IMR-90 (cell line): ENCODE measurements at regions not wholly inside any gene's neighbourhood (a gene's known extent, or its start where the extent isn't known, plus 50 kb on each side); places are given as distances from the start of the nearest gene placed in this dataset.

Experiments
- ATAC-seq: fragments of 200-7000 bp; cut with Tn5 transposase; 2 replicates; pipeline ENCODE4 v1.9.1; 2020; ENCODE audit warnings: low read depth, mild to moderate bottlenecking, moderate library complexity
- BruUV-seq: library from RNA; stranded (reverse); fragments of 400-500 nt; replicated peaks from 2 replicates; lab custom pipeline; 2021; lab: Mats Ljungman, UMichigan
- CTCF ChIA-PET: fragments of 300-600 bp; formaldehyde crosslinking; extraction: SDS; loops from one replicate; lab custom pipeline; 2021; ENCODE audit warnings: antibody characterized with exemption; lab: Yijun Ruan, JAX
- POLR2A ChIA-PET: fragments of 300-600 bp; sonication (Branson Sonifier 250); formaldehyde crosslinking; loops from one replicate; lab custom pipeline; 2022; ENCODE audit warnings: antibody characterized with exemption; ENCODE audit not compliant: unreplicated experiment; lab: Charles Lee
- DNase-seq: peaks from one replicate; pipeline ENCODE4 v3.0.0; 2013
- H2AFZ ChIP-seq: replicated peaks from 2 replicates; pipeline ENCODE3; 2013; ENCODE audit warnings: low read length, mild to moderate bottlenecking; ENCODE audit not compliant: poor library complexity
- H2AK5ac ChIP-seq: 2 replicates; pipeline ENCODE4 v1.6.1; 2013; ENCODE audit warnings: low read depth, low read length, inconsistent platforms
- H2AK9ac ChIP-seq: replicated peaks from 2 replicates; pipeline ENCODE3; 2013; ENCODE audit warnings: mild to moderate bottlenecking, low read depth, low read length, moderate library complexity; ENCODE audit not compliant: poor library complexity
- H2BK120ac ChIP-seq: 2 replicates; pipeline ENCODE4 v1.6.1; 2013; ENCODE audit warnings: low read depth, low read length, inconsistent platforms
- H2BK15ac ChIP-seq: 3 replicates; pipeline ENCODE4 v1.6.1; 2013; ENCODE audit warnings: low read depth, low read length, inconsistent platforms
- H2BK20ac ChIP-seq: 2 replicates; pipeline ENCODE4 v1.6.1; 2013; ENCODE audit warnings: low read depth, mild to moderate bottlenecking, inconsistent platforms, low read length, moderate library complexity
- H2BK5ac ChIP-seq: 2 replicates; pipeline ENCODE4 v1.6.1; 2013; ENCODE audit warnings: mild to moderate bottlenecking, low read depth, low read length, inconsistent platforms; ENCODE audit not compliant: poor library complexity, severe bottlenecking
- H3K14ac ChIP-seq: replicated peaks from 2 replicates; pipeline ENCODE4 v1.6.1; 2013; ENCODE audit warnings: low read depth, low read length, inconsistent platforms
- H3K18ac ChIP-seq: 2 replicates; pipeline ENCODE4 v1.6.1; 2013; ENCODE audit warnings: low read depth, low read length, control low read depth
- H3K23ac ChIP-seq: 2 replicates; pipeline ENCODE4 v1.6.1; 2013; ENCODE audit warnings: low read depth, low read length, inconsistent platforms
- H3K27ac ChIP-seq: 2 replicates; pipeline ENCODE4 v1.5.1; 2013; ENCODE audit warnings: mild to moderate bottlenecking, control low read depth, low read length; ENCODE audit not compliant: insufficient read depth
- H3K27me3 ChIP-seq: 2 replicates; pipeline ENCODE4 v1.6.1; 2013; ENCODE audit warnings: low read length; ENCODE audit not compliant: control insufficient read depth, insufficient read depth
- H3K36me3 ChIP-seq: 2 replicates; pipeline ENCODE4 v1.6.1; 2013; ENCODE audit warnings: low read length, mixed read lengths; ENCODE audit not compliant: control insufficient read depth, insufficient read depth
- H3K4ac ChIP-seq: 2 replicates; pipeline ENCODE4 v1.6.1; 2013; ENCODE audit warnings: low read depth, low read length, inconsistent platforms
- H3K4me1 ChIP-seq: 2 replicates; pipeline ENCODE4 v1.6.1; 2013; ENCODE audit warnings: low read length, mixed read lengths; ENCODE audit not compliant: control insufficient read depth, insufficient read depth
- H3K4me2 ChIP-seq: 2 replicates; pipeline ENCODE4 v1.6.1; 2013; ENCODE audit warnings: low read depth, mild to moderate bottlenecking, control low read depth, low read length, moderate library complexity
- H3K4me3 ChIP-seq: 2 replicates; pipeline ENCODE4 v1.5.1; 2013; ENCODE audit warnings: low read depth, mild to moderate bottlenecking, control low read depth, low read length, moderate library complexity; ENCODE audit not compliant: insufficient read depth
- H3K56ac ChIP-seq: 2 replicates; pipeline ENCODE4 v1.6.1; 2013; ENCODE audit warnings: low read length, inconsistent platforms; ENCODE audit not compliant: insufficient read depth; ENCODE audit errors: extremely low read depth
- H3K79me1 ChIP-seq, 2 experiments: 2 replicates each; pipeline ENCODE4 v1.6.1; 2013; ENCODE audit warnings: low read length in 2 of 2, inconsistent platforms in 1 of 2, low read depth in 1 of 2
- H3K9ac ChIP-seq: 2 replicates; pipeline ENCODE4 v1.6.1; 2013; ENCODE audit warnings: low read depth, low read length, control low read depth
- H3K9me1 ChIP-seq: 2 replicates; pipeline ENCODE4 v1.6.1; 2013; ENCODE audit warnings: low read length, inconsistent platforms; ENCODE audit not compliant: insufficient read depth
- H3K9me3 ChIP-seq: 2 replicates; pipeline ENCODE4 v1.6.1; 2013; ENCODE audit warnings: low read length; ENCODE audit not compliant: control insufficient read depth, insufficient read depth
- H4K20me1 ChIP-seq: 2 replicates; pipeline ENCODE4 v1.6.1; 2013; ENCODE audit warnings: low read length, inconsistent platforms; ENCODE audit not compliant: insufficient read depth
- H4K5ac ChIP-seq: 2 replicates; pipeline ENCODE4 v1.6.1; 2013; ENCODE audit warnings: mild to moderate bottlenecking, low read depth, low read length, control low read depth
- H4K8ac ChIP-seq, 2 experiments: 2 replicates each; pipeline ENCODE4 v1.6.1; 2013; ENCODE audit warnings: low read depth in 2 of 2, low read length in 2 of 2, control low read depth in 1 of 2, inconsistent platforms in 1 of 2
- H4K91ac ChIP-seq: 2 replicates; pipeline ENCODE4 v1.6.1; 2013; ENCODE audit warnings: low read depth, low read length, inconsistent platforms; ENCODE audit not compliant: insufficient read depth
- BHLHE40 ChIP-seq: fragments of 150-350 bp; IDR thresholded peaks from 2 replicates; pipeline ENCODE4 v1.6.1; 2016; ENCODE audit warnings: mild to moderate bottlenecking, low read depth, low read length
- CEBPB ChIP-seq: IDR thresholded peaks from 2 replicates; pipeline ENCODE4 v1.6.1; 2012; ENCODE audit warnings: low read depth, low read length, improper control_type of control experiment
- CHD1 ChIP-seq: IDR thresholded peaks from 2 replicates; pipeline ENCODE4 v1.6.1; 2012; ENCODE audit warnings: low read depth, low read length, improper control_type of control experiment
- ELK1 ChIP-seq: fragments of 150-350 bp; IDR thresholded peaks from 2 replicates; pipeline ENCODE4 v1.6.1; 2016; ENCODE audit warnings: low read depth, mild to moderate bottlenecking, low read length, moderate library complexity, borderline replicate concordance
- FOS ChIP-seq: fragments of 150-350 bp; IDR thresholded peaks from 2 replicates; pipeline ENCODE4 v1.6.1; 2016; ENCODE audit warnings: low read depth, low read length
- MAFK ChIP-seq: IDR thresholded peaks from 2 replicates; pipeline ENCODE4 v1.6.1; 2012; ENCODE audit warnings: low read depth, low read length, improper control_type of control experiment
- MAZ ChIP-seq: IDR thresholded peaks from 2 replicates; pipeline ENCODE4 v1.6.1; 2012; ENCODE audit warnings: low read depth, mild to moderate bottlenecking, low read length, improper control_type of control experiment, moderate library complexity, borderline replicate concordance
- MXI1 ChIP-seq: IDR thresholded peaks from 2 replicates; pipeline ENCODE4 v1.6.1; 2012; ENCODE audit warnings: low read depth, mild to moderate bottlenecking, low read length, moderate library complexity, borderline replicate concordance
- NFE2L2 ChIP-seq: fragments of 150-350 bp; IDR thresholded peaks from 2 replicates; pipeline ENCODE4 v1.6.1; 2016; ENCODE audit warnings: low read depth, mild to moderate bottlenecking, low read length
- POLR2A ChIP-seq: IDR thresholded peaks from 2 replicates; pipeline ENCODE4 v1.6.1; 2012; ENCODE audit warnings: mild to moderate bottlenecking, low read depth, low read length
- RFX5 ChIP-seq: IDR thresholded peaks from 2 replicates; pipeline ENCODE4 v1.8.0; 2012; ENCODE audit warnings: low read depth, mild to moderate bottlenecking, low read length, moderate library complexity
- SMC3 ChIP-seq: fragments of 150-350 bp; IDR thresholded peaks from 2 replicates; pipeline ENCODE4 v1.6.1; 2016; ENCODE audit warnings: low read depth, mild to moderate bottlenecking, antibody characterized with exemption, low read length, moderate library complexity
- WGBS, 2 experiments: methylation state at CpG; one replicate each; pipeline versions ENCODE4 v1.1.5 to v1.1.7; 2013; ENCODE audit warnings: missing lambda C conversion rate in 2 of 2; ENCODE audit not compliant: insufficient read length in 1 of 2; ENCODE audit errors: extremely low coverage in 2 of 2; 5-methylcytosine and 5-hydroxymethylcytosine counted together
- dilution Hi-C: fragments of 300-500 bp; cut with HindIII; formaldehyde crosslinking; loops from one replicate; pipeline ENCODE4 v1.14.3; 2018; ENCODE audit warnings: low sequenced_read_pairs; ENCODE audit not compliant: unreplicated experiment
- in situ Hi-C: fragments of 300-500 bp; cut with MboI; formaldehyde crosslinking; loops from 3 replicates; pipeline ENCODE4 v1.14.3; 2019; ENCODE audit warnings: low sequenced_read_pairs, inconsistent platforms, mixed read lengths
- intact Hi-C: fragments of 100-400 bp; cut with micrococcal nuclease; formaldehyde crosslinking; loops from 2 replicates; pipeline ENCODE4 v1.10.0; 2022
- TF ChIP-seq, protein P1 (sequence below): conservative IDR thresholded peaks from 2 replicates; pipeline ENCODE4 v1.5.1; 2012; ENCODE audit warnings: mild to moderate bottlenecking, low read depth, low read length, improper control_type of control experiment

DNA sequence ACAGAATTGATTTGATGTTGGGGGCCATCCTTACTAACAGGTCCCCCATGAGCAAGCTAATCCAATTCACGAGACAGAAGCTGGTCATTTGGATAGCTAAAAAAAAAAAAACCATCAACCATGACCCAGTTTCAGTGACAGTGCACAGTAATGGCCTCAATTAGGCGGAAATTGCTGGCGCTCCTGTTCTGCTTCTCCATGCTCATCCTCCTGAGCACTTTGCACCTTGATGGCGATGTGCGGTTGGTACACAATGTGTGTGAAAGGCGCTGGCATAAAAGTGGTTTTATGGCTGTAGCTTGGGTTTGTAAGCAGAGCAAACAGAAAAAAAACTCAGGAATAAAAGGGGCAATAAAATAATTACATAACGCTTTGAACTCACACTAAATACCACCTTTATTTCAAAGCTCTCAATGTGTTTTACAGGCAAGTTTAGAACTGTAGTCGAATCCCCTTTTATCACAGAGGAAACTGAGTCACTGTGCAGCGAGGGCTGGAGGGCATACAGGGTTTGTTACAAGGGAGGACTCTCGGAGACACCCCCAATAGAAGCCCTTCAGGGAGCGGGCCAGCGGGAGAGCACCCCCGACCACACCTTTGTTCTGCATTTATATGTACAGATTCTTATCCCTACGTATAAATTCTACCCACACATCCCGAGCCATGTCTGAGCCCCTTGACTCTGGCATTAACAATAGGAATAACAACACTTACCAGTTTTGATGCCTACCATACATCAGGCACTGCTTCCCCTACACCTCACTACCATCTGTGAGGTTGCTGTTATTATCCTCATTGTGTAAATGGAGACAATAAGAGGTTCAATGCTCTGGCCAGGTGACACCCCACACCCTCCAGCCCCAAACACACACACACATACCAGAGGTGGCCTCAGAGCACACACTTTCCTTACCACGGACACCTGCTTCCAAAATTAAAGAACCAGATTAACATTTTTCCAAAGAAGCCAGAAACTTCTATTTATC, 213.5 kb upstream of the IRF2BP2 start:
- no peaks in the 10 kb centered on the region for H4K20me1 ChIP-seq
- no peak overlapping the region for H2AFZ ChIP-seq
- no peak overlapping the region for H4K8ac ChIP-seq
- no peak overlapping the region for H3K18ac ChIP-seq
- H3K27me3 ChIP-seq, result no peaks in the 10 kb centered on the region
- no peak overlapping the region for H4K5ac ChIP-seq
- no TSS peak for BruUV-seq
- no peaks in the 10 kb centered on the region for H3K79me1 ChIP-seq
- POLR2A ChIA-PET, result interaction anchor here (0.6 to 0.7 kb wide), 2 partner anchors 99 to 1854 kb away, joined by 5 to 8 read pairs; no protein-coding TSS in a partner anchor
- dilution Hi-C loops (no loop called here), in situ Hi-C loops (no loop called here), intact Hi-C loops (no loop called here)
- H2BK5ac ChIP-seq, result no peak overlapping the region
- H2AK9ac ChIP-seq, result no peak overlapping the region
- 0 out of 2 replicates have a peak overlapping the region, but pooled peaks have one; percentile 35 for H2AK5ac ChIP-seq
- peaks cover 8% of the 10 kb centered on the region; the same call in 1 of the 2 replicates for H3K4me1 ChIP-seq
- no peak for DNase-seq
- H2BK20ac ChIP-seq, result no peak overlapping the region
- no peak for TF ChIP-seq RFX5
- TF ChIP-seq SMC3, result no peak
- TF ChIP-seq, protein P1, sequence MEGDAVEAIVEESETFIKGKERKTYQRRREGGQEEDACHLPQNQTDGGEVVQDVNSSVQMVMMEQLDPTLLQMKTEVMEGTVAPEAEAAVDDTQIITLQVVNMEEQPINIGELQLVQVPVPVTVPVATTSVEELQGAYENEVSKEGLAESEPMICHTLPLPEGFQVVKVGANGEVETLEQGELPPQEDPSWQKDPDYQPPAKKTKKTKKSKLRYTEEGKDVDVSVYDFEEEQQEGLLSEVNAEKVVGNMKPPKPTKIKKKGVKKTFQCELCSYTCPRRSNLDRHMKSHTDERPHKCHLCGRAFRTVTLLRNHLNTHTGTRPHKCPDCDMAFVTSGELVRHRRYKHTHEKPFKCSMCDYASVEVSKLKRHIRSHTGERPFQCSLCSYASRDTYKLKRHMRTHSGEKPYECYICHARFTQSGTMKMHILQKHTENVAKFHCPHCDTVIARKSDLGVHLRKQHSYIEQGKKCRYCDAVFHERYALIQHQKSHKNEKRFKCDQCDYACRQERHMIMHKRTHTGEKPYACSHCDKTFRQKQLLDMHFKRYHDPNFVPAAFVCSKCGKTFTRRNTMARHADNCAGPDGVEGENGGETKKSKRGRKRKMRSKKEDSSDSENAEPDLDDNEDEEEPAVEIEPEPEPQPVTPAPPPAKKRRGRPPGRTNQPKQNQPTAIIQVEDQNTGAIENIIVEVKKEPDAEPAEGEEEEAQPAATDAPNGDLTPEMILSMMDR, result no peak
- TF ChIP-seq FOS, result no peak
- TF ChIP-seq NFE2L2, result no peak
- TF ChIP-seq POLR2A, result no peak
- no peak for TF ChIP-seq MAZ
- no peak for TF ChIP-seq CHD1
- no peak for TF ChIP-seq MAFK
- TF ChIP-seq MXI1, result no peak
- TF ChIP-seq BHLHE40, result no peak
- no peak for TF ChIP-seq ELK1
- TF ChIP-seq CEBPB, result no peak
- H3K4me2 ChIP-seq, result no peak overlapping the region
- no peak overlapping the region for H3K4me3 ChIP-seq
- no peaks in the 10 kb centered on the region for H3K36me3 ChIP-seq
- H3K27ac ChIP-seq, result no peak overlapping the region
- H4K91ac ChIP-seq, result no peak overlapping the region
- H3K9me1 ChIP-seq, result no peaks in the 10 kb centered on the region
- no peak overlapping the region for H3K9ac ChIP-seq
- H2BK120ac ChIP-seq, result no peak overlapping the region
- WGBS, 2 experiments, result 100% methylated on average over 1 of the region's 16 CpGs; no CpG with 5 or more reads in 1 of the 2 experiments
- H3K23ac ChIP-seq, result no peak overlapping the region
- no peaks in the 10 kb centered on the region for H3K9me3 ChIP-seq
- H2BK15ac ChIP-seq, result no peak overlapping the region
- no peak overlapping the region for H3K56ac ChIP-seq
- no peak for ATAC-seq
- no peak overlapping the region for H3K14ac ChIP-seq
- CTCF ChIA-PET, result no interaction called here
- H3K4ac ChIP-seq, result no peak overlapping the region
